GM18499 (cell line): ENCODE measurements at regions not wholly inside any gene's neighbourhood (a gene's known extent, or its start where the extent isn't known, plus 50 kb on each side); places are given as distances from the start of the nearest gene placed in this dataset.
"Not testable (repeated sequence)": the region's sequence is repeated elsewhere in the genome, so short reads cannot be mapped to it uniquely, and the experiment has no call there.

Source experiments
- ATAC-seq: cut with Tn5 transposase; IDR thresholded peaks from one replicate; pipeline ENCODE4 v1.9.1; 2021; ENCODE audit warnings: moderate number of reproducible peaks; ENCODE audit not compliant: insufficient read depth, unreplicated experiment

DNA sequence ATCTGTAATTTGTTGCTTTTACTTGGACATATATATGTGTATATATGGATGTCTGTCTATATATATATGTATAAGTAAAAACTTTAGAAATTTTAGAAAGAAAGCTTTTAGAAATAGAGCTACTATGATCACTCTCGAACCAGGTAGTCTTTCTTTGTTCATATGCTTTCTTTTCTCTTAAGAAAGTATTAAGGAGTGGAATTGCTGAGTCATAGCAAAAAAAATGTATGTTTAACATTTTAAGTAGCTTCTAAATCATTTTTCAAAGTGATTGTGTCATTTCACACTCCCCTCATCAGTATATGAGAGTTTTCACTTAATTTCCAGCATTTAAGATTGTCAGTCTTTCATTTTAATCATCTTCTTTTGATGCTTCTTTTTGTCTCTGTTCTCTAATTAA, 447.9 kb upstream of the TECRL start:
- ATAC-seq, result no peak

- ATAC-seq, result no peak
Observed at GRCh38 chr4:64846417-64846816, 437.2 kb upstream of the TECRL start.

DNA sequence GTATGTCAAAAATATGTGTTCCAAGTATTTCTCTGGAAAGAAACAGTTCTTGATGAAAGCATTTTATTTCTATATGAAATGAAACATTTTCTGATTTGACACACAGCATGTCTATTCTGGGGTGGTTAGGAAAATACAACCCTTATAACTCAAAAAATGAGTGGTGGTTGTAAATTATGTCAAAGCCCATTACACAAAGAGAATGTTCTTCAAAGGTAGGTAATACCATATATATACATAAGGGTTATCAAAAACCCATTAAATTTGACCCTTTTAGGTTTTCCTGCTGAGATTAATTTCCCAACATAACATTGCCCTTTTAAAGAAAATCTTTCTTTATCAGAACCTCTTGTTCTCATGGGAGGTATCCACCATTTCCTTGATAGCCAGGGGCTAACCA, 420.5 kb upstream of the TECRL start:
- ATAC-seq, result no peak

- no peak for ATAC-seq
Observed at GRCh38 chr4:64824591-64824990, 415.3 kb upstream of the TECRL start.

- no peak for ATAC-seq
Observed at GRCh38 chr4:64822405-64822804, 413.2 kb upstream of the TECRL start.

DNA sequence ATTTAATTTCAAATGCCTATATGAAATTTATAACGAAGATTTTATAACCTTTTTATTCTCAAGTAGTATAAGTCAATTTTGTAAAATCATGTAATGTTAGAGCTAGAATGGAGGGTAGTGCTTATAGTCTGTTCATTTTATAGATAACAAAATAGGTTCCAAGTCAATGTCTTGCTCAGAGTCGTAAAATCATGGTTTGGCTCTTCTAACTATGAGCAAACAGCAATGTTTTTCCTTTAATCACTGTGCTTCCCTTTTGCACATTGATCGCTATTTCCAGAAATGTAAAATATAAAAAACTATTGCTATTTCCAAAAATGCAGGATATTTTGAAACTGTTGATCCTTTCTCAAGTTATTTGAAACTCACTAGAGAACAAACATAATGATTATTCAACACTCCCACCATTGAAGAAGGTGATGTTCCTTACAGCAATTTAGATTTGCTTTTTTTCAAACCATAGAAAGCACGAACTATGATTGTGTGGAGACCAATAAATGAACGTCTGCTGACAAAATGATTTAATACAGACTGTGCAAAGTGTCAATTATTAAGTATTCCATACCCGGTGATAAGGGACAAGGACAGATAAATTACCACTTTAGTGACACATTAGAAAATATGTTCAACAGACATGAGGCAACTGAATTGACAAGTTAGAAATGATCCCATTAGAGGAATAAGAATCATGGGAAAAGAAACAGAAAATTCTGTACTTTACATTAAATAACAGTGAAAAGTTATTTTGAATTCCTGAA, 412.1 kb upstream of the TECRL start:
- no peak for ATAC-seq

DNA sequence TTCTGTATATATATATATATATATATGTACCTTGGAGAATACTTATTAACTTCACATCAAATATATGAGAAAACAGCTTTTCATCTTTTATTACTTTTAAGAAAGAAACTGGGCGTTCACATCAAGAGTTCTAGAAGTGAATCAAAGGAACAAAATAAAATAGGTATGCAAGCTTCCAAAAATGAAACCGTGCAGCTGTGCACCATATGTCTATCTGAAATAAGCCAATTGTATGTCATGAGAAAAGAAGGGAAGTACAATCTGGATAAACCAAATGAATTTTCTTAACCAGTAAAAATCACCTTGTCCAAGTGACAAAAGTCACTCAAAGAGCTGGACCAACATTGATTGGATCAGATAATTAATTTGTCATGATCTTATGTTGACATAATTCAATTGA, 405.4 kb upstream of the TECRL start:
- no peak for ATAC-seq

DNA sequence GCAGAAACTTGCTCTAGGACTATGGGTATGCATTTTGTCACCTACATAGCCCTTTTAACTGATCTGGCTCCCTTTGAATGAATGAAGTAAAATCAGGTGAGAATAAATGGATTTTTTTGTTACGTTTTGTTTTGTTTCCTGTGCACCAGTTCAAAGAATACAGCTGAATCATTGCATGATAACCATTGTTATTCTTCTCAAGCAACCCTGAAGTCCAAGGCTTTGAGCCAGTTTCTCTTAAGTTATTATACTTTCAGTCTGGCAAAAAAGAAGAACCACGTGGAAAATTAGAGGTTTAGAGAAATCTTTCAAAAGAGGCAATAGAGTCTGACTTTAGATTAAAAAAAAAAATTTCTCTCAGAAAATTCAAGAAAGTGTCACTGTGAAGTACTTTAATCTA, 398.6 kb upstream of the TECRL start:
- no peak for ATAC-seq

DNA sequence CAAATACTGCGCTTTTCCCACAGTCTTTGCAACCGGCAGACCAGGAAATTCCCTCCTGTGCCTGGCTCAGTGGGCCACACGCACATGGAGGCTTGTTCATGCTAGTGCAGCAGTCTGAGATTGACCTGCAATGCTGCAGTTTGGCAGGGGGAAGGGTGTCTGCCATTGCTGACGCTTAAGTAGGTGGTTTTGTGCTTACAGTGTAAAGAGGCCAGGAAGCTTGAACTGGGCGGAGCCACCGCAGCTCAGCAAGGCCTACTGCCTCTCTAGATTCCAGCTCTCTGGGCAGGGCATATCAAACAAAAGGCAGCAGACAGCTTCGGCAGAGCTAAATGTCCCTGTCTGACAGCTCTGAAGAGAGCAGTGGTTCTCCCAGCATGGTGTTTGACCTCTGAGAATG, 390.5 kb upstream of the TECRL start:
- no peak for ATAC-seq

DNA sequence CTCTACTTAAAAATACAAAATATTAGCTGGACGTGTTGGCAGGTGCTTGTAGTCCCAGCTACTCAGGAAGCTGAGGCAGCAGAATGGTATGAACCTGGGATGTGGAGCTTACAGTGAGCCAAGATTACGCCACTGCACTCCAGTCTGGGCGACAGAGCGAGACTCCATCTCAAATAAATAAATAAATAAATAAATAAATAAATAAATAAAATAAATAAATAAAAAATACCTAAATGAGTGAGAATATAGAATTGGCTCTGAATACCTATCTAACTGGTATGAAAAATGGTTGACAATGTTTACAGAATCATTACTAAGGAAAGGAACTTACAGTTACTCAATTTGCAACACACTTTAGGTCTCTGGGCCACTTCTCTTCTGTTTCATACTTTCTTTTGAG, 389.6 kb upstream of the TECRL start:
- ATAC-seq, result not testable (repeated sequence)

GRCh38 chr4:64796581-64796980, 387.3 kb upstream of the TECRL start:
- ATAC-seq, result no peak

GRCh38 chr4:64784125-64784524, 374.9 kb upstream of the TECRL start:
- ATAC-seq, result no peak

GRCh38 chr4:64781737-64782326, 372.6 kb upstream of the TECRL start:
- ATAC-seq, result no peak

DNA sequence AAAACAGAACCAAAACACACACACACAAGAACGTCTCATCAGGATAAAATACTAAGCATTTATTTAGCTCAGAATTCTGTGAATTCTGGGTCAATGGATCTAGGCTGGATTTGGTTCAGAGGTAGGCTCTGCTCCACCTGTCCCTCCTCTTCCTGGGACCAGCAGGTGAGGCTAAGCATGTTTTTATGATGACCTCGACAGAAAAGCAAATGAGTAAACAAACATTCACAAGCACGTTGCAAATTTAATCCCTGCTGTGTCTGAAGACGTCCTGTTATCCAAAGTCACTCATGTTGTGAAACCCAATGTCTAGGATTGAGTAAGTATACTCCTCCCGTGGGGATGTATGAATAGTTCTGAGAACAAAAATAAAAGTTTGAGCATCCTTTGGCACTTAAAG, 371.4 kb upstream of the TECRL start:
- no peak for ATAC-seq

GRCh38 chr4:64777286-64777685, 368.0 kb upstream of the TECRL start:
- no peak for ATAC-seq

- ATAC-seq, result no peak
Observed at GRCh38 chr4:64776820-64777219, 367.6 kb upstream of the TECRL start.

DNA sequence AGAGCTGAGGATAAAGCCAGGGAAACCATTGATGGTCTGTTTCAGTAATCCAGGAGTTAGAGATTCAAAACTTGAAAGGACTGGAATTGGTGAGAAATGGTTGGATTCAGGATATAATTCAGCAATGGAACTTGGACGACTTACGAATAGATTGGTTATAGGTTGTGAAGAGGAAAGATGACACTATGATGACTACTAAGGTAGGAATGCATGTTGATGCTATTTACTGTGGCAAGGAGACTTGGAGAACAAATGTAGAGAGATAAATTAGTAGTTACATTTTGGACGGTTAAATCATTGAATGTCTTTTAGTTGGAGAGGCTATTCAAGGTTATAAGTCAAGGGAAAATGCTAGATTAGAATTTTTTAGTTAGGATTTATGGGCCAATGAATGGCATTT, 365.4 kb upstream of the TECRL start:
- ATAC-seq, result no peak

GRCh38 chr4:64771149-64771548, 361.9 kb upstream of the TECRL start:
- ATAC-seq, result no peak

DNA sequence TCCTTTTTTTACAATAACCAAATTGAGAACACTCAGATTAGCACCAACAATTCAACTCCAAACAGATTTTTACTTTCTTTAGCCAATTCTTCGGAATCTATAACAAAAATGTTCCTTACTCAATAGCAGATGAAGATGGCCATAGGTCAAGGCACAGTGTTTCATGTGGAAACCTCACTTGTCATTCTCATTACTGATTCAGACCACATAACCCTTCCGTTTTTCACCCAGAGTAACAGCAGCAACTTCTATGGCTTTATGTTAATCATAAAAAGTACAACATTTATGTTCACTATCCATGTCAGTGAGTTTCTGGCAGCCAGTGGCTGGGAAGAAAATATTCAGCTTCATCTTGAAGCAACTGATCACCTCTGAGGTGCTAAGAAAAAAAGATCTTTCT, 358.3 kb upstream of the TECRL start:
- no peak for ATAC-seq

GRCh38 chr4:64766565-64766964, 357.3 kb upstream of the TECRL start:
- ATAC-seq, result no peak

DNA sequence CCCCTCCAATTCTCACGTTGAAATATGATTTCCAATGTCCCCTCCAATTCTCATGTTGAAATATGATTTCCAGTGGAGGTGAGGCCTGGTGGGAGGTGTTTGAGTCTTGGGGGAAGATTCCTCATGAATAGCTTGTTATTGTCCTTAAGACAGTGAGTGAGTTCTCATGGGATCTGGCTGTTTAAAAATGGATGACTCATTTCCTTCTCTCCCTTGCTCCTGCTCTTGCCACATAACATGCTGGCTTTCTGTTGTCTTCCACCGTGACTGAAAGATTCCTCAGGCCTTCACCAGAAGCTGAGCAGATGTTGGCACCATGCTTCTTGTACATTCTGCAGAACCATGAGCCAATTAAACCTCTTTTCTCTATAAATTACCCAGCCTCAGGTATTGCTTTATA, 346.8 kb upstream of the TECRL start:
- ATAC-seq, result no peak
